SK-N-SH treated with all-trans-retinoic acid at 6 μM for 48 hours (cell line): ENCODE measurements at regions not wholly inside any gene's neighbourhood (a gene's known extent, or its start where the extent isn't known, plus 50 kb on each side); places are given as distances from the start of the nearest gene placed in this dataset.

Experiments
- BACH2 ChIP-seq: fragments of 250-450 bp; sonication (Bioruptor Pico); IDR thresholded peaks from 2 replicates; pipeline ENCODE4 v1.9.0; 2021; ENCODE audit warnings: mild to moderate bottlenecking, borderline replicate concordance
- CSDC2 ChIP-seq: fragments of 250-450 bp; sonication (Bioruptor Pico); IDR thresholded peaks from 2 replicates; pipeline ENCODE4 v1.5.0; 2020; ENCODE audit warnings: mild to moderate bottlenecking, moderate library complexity
- GLIS3 ChIP-seq: fragments of 250-450 bp; sonication (Bioruptor Pico); IDR thresholded peaks from 2 replicates; pipeline ENCODE4 v1.5.0; 2020; ENCODE audit warnings: mild to moderate bottlenecking, moderate library complexity
- ISL1 ChIP-seq: fragments of 250-450 bp; sonication (Bioruptor Pico); IDR thresholded peaks from 2 replicates; pipeline ENCODE4 v2.1.2; 2022; ENCODE audit warnings: mild to moderate bottlenecking, moderate library complexity
- SNAI2 ChIP-seq: fragments of 250-450 bp; sonication (Bioruptor Pico); IDR thresholded peaks from 2 replicates; pipeline ENCODE4 v1.5.0; 2020; ENCODE audit warnings: mild to moderate bottlenecking, moderate library complexity
- TCF4 ChIP-seq: fragments of 250-450 bp; sonication (Bioruptor Pico); IDR thresholded peaks from 2 replicates; pipeline ENCODE4 v1.8.0; 2021; ENCODE audit warnings: mild to moderate bottlenecking, moderate library complexity, borderline replicate concordance
- TSHZ2 ChIP-seq: fragments of 250-450 bp; sonication (Bioruptor Pico); IDR thresholded peaks from 2 replicates; pipeline ENCODE4 v1.5.0; 2020; ENCODE audit warnings: mild to moderate bottlenecking, moderate library complexity
- ZC3H10 ChIP-seq: fragments of 250-450 bp; sonication (Bioruptor Pico); IDR thresholded peaks from 2 replicates; pipeline ENCODE4 v1.5.1; 2021; ENCODE audit warnings: mild to moderate bottlenecking, moderate library complexity
- ZFP3 ChIP-seq: fragments of 250-450 bp; sonication (Bioruptor Pico); IDR thresholded peaks from 2 replicates; pipeline ENCODE4 v1.5.0; 2020; ENCODE audit warnings: mild to moderate bottlenecking, moderate library complexity
- ZNF565 ChIP-seq: fragments of 450-650 bp; formaldehyde crosslinking; conservative IDR thresholded peaks from 2 replicates; pipeline ENCODE4 v1.5.0; 2020; ENCODE audit warnings: low read depth, mild to moderate bottlenecking, moderate library complexity
- TF ChIP-seq, protein P1 (sequence below): fragments of 250-450 bp; sonication (Bioruptor Pico); IDR thresholded peaks from 2 replicates; pipeline ENCODE4 v1.5.1; 2021; ENCODE audit warnings: mild to moderate bottlenecking, moderate library complexity

GRCh38 chrX:69018416-69019072 lies 146.7 kb downstream of the PJA1 start:
- TF ChIP-seq TSHZ2 (CRISPR knock-in tag) (no peak), SNAI2 (CRISPR knock-in tag) (no peak), TCF4 (CRISPR knock-in tag) (no peak), ZFP3 (CRISPR knock-in tag) (no peak), GLIS3 (CRISPR knock-in tag) (no peak), CSDC2 (CRISPR knock-in tag) (no peak), BACH2 (CRISPR knock-in tag) (no peak), ISL1 (CRISPR knock-in tag) (no peak), ZNF565 (no peak), ZC3H10 (CRISPR knock-in tag) (no peak)
- TF ChIP-seq, protein P1, sequence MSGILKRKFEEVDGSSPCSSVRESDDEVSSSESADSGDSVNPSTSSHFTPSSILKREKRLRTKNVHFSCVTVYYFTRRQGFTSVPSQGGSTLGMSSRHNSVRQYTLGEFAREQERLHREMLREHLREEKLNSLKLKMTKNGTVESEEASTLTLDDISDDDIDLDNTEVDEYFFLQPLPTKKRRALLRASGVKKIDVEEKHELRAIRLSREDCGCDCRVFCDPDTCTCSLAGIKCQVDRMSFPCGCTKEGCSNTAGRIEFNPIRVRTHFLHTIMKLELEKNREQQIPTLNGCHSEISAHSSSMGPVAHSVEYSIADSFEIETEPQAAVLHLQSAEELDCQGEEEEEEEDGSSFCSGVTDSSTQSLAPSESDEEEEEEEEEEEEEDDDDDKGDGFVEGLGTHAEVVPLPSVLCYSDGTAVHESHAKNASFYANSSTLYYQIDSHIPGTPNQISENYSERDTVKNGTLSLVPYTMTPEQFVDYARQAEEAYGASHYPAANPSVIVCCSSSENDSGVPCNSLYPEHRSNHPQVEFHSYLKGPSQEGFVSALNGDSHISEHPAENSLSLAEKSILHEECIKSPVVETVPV (CRISPR knock-in tag): no peak
